Keratinocyte (primary cell): ENCODE measurements at regions not wholly inside any gene's neighbourhood (a gene's known extent, or its start where the extent isn't known, plus 50 kb on each side); places are given as distances from the start of the nearest gene placed in this dataset.

Experiments
- CTCF ChIP-seq, 3 experiments: IDR thresholded peaks in 1 of 3; conservative IDR thresholded peaks in 1 of 3; optimal IDR thresholded peaks in 1 of 3; 2 replicates in 2 of 3; 3 replicates in 1 of 3; pipeline versions ENCODE3 to v1.5.1; 2011; ENCODE audit warnings: low read length in 3 of 3, mild to moderate bottlenecking in 3 of 3, moderate library complexity in 2 of 3, control low read depth in 1 of 3, inconsistent platforms in 1 of 3; ENCODE audit not compliant: insufficient read depth in 2 of 3; ENCODE audit errors: extremely low read depth in 1 of 3
- EZH2 ChIP-seq: IDR thresholded peaks from one replicate; pipeline ENCODE4 v1.6.1; 2012; ENCODE audit warnings: inconsistent platforms, mild to moderate bottlenecking, low read length, moderate library complexity

DNA sequence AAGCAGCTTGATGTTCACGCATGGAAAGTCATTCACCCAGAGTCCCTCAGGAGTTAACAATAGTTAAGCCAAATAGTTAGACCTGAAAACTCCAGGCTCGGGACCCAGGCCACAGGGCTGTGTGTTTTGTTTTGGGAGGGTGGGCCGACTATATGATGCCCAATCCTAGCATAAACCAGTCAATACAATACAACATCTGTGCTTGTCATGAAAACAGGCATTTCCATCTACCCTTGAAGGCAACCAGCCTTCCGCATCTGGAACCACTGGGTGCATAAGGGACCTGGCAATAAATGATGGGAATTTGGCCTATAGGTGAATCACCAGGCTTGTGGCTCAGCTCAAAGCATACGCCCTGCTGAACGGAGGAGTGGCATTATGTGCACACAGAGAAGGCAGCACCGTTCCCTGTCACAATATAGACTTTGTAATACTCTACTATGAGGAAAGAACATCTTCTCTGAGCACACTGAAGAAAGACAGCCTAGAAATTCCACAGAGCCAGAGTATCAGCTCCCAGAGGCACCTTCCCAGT, 91.0 kb upstream of the FOXN3 start:
- TF ChIP-seq CTCF (optimal IDR thresholded peaks at IDR 0.05 in 1 of 3, IDR thresholded peaks at IDR 0.05 in 1 of 3, conservative IDR thresholded peaks at IDR 0.05 in 1 of 3; ENCODE audit: extremely low read depth in 1 of 3, insufficient read depth in 2 of 3, low read length in 3 of 3) = no peak
- no peak for TF ChIP-seq EZH2
